ENCODE measurements at regions not wholly inside any gene's neighbourhood (a gene's known extent, or its start where the extent isn't known, plus 50 kb on each side); places are given as distances from the start of the nearest gene placed in this dataset.

DNA sequence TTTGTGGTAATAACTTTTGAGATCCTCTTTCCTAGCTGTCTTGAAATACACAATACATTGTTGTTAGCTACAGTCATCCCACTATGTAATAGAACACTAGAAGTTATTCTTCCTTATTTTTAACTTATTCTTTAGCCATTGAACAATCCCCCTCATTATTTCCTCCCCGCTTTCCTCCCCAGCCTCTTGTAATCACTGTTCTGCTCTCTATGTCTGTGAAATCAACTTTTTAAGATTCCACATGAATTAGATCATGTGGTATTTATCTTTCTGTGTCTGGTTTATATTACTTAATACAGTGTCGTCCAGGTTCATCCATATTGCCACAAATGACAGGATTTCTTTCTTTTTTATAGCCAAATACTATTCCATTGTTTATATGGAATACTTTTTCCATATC lies 72.9 kb downstream of the SLC10A2 start:
- TF ChIP-seq POLR2AphosphoS5 (IDR thresholded peaks at IDR 0.05), result no peak
- TF ChIP-seq, protein P1, sequence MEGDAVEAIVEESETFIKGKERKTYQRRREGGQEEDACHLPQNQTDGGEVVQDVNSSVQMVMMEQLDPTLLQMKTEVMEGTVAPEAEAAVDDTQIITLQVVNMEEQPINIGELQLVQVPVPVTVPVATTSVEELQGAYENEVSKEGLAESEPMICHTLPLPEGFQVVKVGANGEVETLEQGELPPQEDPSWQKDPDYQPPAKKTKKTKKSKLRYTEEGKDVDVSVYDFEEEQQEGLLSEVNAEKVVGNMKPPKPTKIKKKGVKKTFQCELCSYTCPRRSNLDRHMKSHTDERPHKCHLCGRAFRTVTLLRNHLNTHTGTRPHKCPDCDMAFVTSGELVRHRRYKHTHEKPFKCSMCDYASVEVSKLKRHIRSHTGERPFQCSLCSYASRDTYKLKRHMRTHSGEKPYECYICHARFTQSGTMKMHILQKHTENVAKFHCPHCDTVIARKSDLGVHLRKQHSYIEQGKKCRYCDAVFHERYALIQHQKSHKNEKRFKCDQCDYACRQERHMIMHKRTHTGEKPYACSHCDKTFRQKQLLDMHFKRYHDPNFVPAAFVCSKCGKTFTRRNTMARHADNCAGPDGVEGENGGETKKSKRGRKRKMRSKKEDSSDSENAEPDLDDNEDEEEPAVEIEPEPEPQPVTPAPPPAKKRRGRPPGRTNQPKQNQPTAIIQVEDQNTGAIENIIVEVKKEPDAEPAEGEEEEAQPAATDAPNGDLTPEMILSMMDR (IDR thresholded peaks at IDR 0.05), result no peak
- no peak for TF ChIP-seq EP300 (IDR thresholded peaks at IDR 0.05)
- TF ChIP-seq POLR2A (IDR thresholded peaks at IDR 0.05), result no peak

Measured in suprapubic skin (tissue), 4 donors.